ENCODE measurements at regions not wholly inside any gene's neighbourhood (a gene's known extent, or its start where the extent isn't known, plus 50 kb on each side); places are given as distances from the start of the nearest gene placed in this dataset.
"Not testable (repeated sequence)": the region's sequence is repeated elsewhere in the genome, so short reads cannot be mapped to it uniquely, and the experiment has no call there.

DNA sequence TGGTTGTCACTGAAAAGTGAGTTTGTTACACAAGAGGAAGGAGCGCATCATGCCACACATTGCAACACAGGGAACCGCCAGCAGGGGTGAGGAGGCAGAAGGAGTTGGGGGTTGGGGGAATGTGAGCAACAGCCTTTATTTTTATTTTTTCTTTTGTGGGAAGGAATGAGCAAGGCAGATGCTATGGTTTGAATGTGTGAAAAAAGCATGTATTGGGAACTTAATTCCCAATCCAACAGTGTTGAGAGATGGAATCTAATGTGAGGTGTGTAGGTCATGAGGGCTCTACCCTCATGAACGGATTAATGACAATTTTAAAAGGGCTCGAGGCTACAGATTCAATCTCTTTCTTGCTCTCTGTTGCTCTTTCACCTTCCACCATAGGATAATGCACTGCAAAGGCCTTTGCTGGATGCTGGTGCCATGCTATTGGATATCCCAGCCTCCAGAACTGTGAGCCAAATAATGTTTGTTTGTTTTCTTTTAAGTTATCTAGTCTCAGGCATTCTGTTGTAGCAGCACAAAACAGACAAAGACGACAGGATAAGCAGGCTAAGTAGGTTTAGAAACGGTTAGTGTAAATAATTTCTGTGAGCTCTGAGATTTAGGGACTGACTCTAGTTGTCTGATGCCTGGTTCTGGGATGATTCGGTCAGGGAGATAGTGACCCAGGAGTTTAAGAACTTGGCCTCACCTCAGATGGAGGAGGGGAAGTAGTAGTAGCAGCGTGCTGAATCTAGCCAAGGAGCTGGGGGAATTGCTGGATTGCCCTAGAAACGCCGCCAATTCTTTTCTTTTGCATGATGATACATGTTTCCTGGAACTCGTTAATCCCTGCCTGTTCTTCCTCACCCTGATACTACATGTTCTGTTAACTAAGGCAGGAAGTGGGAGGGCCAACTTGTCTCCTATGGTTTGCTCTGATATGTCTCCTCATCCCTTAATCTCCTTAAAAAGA is 156.6 kb upstream of the CTSO start:
- H3K9me3 Mint-ChIP-seq = peaks cover 0 to 6% (median 0%) of the 10 kb centered on the region in 9 donors
- ATAC-seq (no peak), DNase-seq (no peak)
- H3K4me1 Mint-ChIP-seq = no peaks in the 10 kb centered on the region
- peaks cover 0 to 8% (median 0%) of the 10 kb centered on the region in 5 donors for H3K27me3 Mint-ChIP-seq
- H3K36me3 Mint-ChIP-seq = no peaks in the 10 kb centered on the region
- POLR2A ChIA-PET = no interaction called here
- H3K27ac Mint-ChIP-seq = no peak overlapping the region
- no peak overlapping the region for H3K4me3 Mint-ChIP-seq

DNA sequence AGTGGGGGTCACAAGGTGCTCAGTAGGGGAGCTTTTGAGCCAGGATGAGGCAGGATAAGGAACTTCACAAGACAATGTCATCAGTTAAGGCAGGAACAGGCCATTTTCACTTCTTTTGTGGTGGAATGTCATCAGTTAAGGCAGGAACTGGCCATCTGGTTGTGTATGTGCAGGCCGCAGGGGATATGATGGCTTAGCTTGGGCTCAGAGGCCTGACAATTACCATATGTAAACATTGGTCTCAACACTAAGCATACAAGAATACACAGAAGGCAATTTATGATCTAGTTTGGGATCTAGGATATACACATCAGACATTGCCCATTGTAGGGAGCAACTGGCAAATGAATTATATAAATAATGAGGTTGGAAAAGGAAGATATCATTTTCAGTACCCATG is 155.4 kb upstream of the CTSO start:
- ATAC-seq, H3K4me3 Mint-ChIP-seq, DNase-seq, POLR2A ChIA-PET, H3K27me3 Mint-ChIP-seq, H3K4me1 Mint-ChIP-seq, H3K27ac Mint-ChIP-seq, H3K36me3 Mint-ChIP-seq, H3K9me3 Mint-ChIP-seq: not testable (repeated sequence)

- H3K36me3 Mint-ChIP-seq = no peaks in the 10 kb centered on the region
- no peak overlapping the region for H3K27ac Mint-ChIP-seq
- H3K4me1 Mint-ChIP-seq = no peaks in the 10 kb centered on the region
- peaks cover 0 to 8% (median 0%) of the 10 kb centered on the region in 5 donors for H3K27me3 Mint-ChIP-seq
- no peak overlapping the region for H3K4me3 Mint-ChIP-seq
- DNase-seq (no peak), ATAC-seq (no peak)
- POLR2A ChIA-PET = no interaction called here
- H3K9me3 Mint-ChIP-seq = peaks cover 0 to 3% (median 0%) of the 10 kb centered on the region in 9 donors
Measured at GRCh38 chr4:156103311-156103710, 149.6 kb upstream of the CTSO start.

DNA sequence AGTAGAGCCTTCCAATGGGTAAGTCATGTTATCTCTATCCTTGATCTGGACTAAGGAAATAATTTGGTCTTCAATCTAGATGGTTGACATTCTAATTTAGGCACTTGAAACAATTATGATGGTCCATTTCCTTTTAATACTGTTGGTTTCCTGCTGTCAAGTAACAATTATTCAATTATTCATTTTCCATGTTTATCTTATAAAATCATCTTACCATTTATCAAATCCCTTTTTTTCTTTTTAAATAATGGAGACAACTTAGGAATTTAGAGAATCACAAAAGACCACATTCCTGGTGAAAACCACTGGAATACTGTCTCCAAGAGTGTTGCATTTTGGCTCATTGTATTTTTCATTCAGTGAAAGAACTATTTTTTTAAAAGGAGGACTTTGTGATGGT is 148.7 kb upstream of the CTSO start:
- POLR2A ChIA-PET = no interaction called here
- Mint-ChIP-seq H3K36me3 (no peaks in the 10 kb centered on the region), H3K4me3 (no peak overlapping the region), H3K27me3 (no peaks in the 10 kb centered on the region), H3K27ac (no peak overlapping the region), H3K4me1 (no peaks in the 10 kb centered on the region), H3K9me3 (peaks cover 0 to 2% (median 0%) of the 10 kb centered on the region in 9 donors)
- ATAC-seq (no peak), DNase-seq (no peak)

- ATAC-seq = no peak
- POLR2A ChIA-PET = no interaction called here
- H3K27me3 Mint-ChIP-seq = no peaks in the 10 kb centered on the region
- no peaks in the 10 kb centered on the region for H3K36me3 Mint-ChIP-seq
- no peaks in the 10 kb centered on the region for H3K4me1 Mint-ChIP-seq
- no peak overlapping the region for H3K4me3 Mint-ChIP-seq
- DNase-seq = no peak
- no peak overlapping the region for H3K27ac Mint-ChIP-seq
- H3K9me3 Mint-ChIP-seq = no peaks in the 10 kb centered on the region
Measured at GRCh38 chr4:156101571-156101970, 147.9 kb upstream of the CTSO start.

DNA sequence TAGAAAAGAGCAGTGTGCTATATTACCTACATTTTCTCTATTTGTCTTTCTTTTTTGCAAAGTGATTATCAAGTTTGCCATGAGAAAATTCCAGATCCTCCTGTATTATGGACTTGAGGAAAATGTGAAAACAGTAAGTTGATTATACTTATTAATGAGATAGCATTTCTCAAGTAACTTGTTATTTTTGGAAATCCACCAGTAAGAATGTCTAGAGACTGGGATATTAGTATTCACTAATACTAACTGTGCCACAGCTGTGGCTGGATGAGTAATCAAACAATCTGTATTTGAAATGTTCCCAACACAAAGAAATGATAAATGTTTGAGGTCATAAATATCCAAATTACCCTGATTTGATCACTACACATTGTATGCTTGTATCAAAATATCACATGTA is 147.0 kb upstream of the CTSO start:
- Mint-ChIP-seq H3K27me3 (no peaks in the 10 kb centered on the region), H3K9me3 (no peaks in the 10 kb centered on the region), H3K27ac (no peak overlapping the region), H3K36me3 (no peaks in the 10 kb centered on the region), H3K4me3 (no peak overlapping the region), H3K4me1 (no peaks in the 10 kb centered on the region)
- DNase-seq = no peak
- no peak for ATAC-seq
- POLR2A ChIA-PET = no interaction called here

GRCh38 chr4:156098805-156099204 is 145.1 kb upstream of the CTSO start:
- POLR2A ChIA-PET = no interaction called here
- no peak for DNase-seq
- Mint-ChIP-seq H3K4me1 (no peaks in the 10 kb centered on the region), H3K36me3 (no peaks in the 10 kb centered on the region), H3K9me3 (peaks cover 0 to 4% (median 0%) of the 10 kb centered on the region in 9 donors), H3K4me3 (no peak overlapping the region), H3K27me3 (no peaks in the 10 kb centered on the region), H3K27ac (no peak overlapping the region)
- ATAC-seq = no peak

DNA sequence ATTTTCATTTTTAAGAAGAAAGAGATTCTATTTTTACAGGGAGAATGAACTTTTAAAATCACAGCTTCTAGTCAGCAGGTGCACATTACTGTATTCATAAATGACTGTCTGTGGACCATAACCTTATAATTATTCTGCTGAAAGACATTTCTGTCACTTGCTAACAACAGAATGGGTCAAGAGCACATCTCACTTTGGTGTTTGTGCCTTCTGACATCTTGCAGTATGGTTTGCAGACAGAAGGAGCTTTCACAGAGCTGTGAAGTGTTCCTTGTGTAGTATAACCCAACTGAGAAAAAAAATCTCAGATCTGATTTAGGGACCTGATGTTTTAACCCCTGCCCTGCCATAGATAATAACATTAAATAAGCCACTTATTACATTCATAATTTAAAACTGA is 131.4 kb upstream of the CTSO start:
- ATAC-seq (no peak), DNase-seq (no peak)
- Mint-ChIP-seq H3K9me3 (peaks cover 0 to 9% (median 1%) of the 10 kb centered on the region in 9 donors), H3K4me3 (no peak overlapping the region), H3K4me1 (no peaks in the 10 kb centered on the region), H3K36me3 (no peaks in the 10 kb centered on the region), H3K27me3 (peaks cover 0 to 4% (median 2%) of the 10 kb centered on the region in 5 donors), H3K27ac (no peak overlapping the region)
- POLR2A ChIA-PET = no interaction called here

- H3K9me3 Mint-ChIP-seq = peaks cover 0 to 9% (median 0%) of the 10 kb centered on the region in 9 donors
- DNase-seq = no peak
- H3K27me3 Mint-ChIP-seq = peaks cover 0 to 4% (median 2%) of the 10 kb centered on the region in 5 donors
- ATAC-seq = no peak
- H3K4me1 Mint-ChIP-seq = no peaks in the 10 kb centered on the region
- no peak overlapping the region for H3K27ac Mint-ChIP-seq
- POLR2A ChIA-PET = no interaction called here
- H3K4me3 Mint-ChIP-seq = no peak overlapping the region
- H3K36me3 Mint-ChIP-seq = no peaks in the 10 kb centered on the region
Measured at GRCh38 chr4:156084373-156084772, 130.7 kb upstream of the CTSO start.

DNA sequence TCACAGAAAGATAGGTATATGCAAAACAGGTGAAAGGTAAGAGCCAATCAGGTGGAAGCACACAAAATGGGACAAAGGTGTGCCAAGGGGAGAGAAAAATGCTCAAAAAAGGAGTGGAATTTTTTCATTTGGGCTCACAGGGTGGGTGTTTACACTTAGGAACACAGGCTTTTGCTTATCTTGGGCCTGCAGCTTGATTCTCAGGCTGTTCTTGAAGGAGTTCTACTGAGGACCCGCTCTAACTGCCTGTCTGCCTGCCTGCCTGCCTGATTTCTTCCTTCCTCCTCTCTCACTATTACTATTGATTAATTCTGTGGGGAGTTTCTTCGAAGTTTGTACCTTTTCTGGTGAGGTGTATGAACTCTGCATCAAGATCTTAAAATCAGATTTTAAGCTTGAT is 120.3 kb upstream of the CTSO start:
- Mint-ChIP-seq H3K4me3 (no peak overlapping the region), H3K4me1 (no peaks in the 10 kb centered on the region), H3K27me3 (peaks cover 0 to 4% (median 0%) of the 10 kb centered on the region in 5 donors), H3K36me3 (no peaks in the 10 kb centered on the region), H3K9me3 (peaks cover 0 to 11% (median 2%) of the 10 kb centered on the region in 9 donors), H3K27ac (no peak overlapping the region)
- ATAC-seq (no peak), DNase-seq (no peak)
- POLR2A ChIA-PET = no interaction called here

GRCh38 chr4:156060661-156061060 is 107.0 kb upstream of the CTSO start:
- no peak overlapping the region for H3K27ac Mint-ChIP-seq
- POLR2A ChIA-PET = no interaction called here
- H3K27me3 Mint-ChIP-seq = peaks cover 0 to 4% (median 0%) of the 10 kb centered on the region in 5 donors
- no peak for ATAC-seq
- DNase-seq = no peak
- H3K36me3 Mint-ChIP-seq = no peaks in the 10 kb centered on the region
- no peaks in the 10 kb centered on the region for H3K9me3 Mint-ChIP-seq
- no peak overlapping the region for H3K4me3 Mint-ChIP-seq
- no peaks in the 10 kb centered on the region for H3K4me1 Mint-ChIP-seq

- DNase-seq = no peak
- POLR2A ChIA-PET = no interaction called here
- Mint-ChIP-seq H3K4me1 (no peaks in the 10 kb centered on the region), H3K36me3 (no peaks in the 10 kb centered on the region), H3K27ac (no peak overlapping the region), H3K9me3 (peaks cover 0 to 7% (median 0%) of the 10 kb centered on the region in 9 donors), H3K27me3 (peaks cover 0 to 1% (median 0%) of the 10 kb centered on the region in 5 donors), H3K4me3 (no peak overlapping the region)
- no peak for ATAC-seq
Measured at GRCh38 chr4:156053174-156053573, 99.5 kb upstream of the CTSO start.

DNA sequence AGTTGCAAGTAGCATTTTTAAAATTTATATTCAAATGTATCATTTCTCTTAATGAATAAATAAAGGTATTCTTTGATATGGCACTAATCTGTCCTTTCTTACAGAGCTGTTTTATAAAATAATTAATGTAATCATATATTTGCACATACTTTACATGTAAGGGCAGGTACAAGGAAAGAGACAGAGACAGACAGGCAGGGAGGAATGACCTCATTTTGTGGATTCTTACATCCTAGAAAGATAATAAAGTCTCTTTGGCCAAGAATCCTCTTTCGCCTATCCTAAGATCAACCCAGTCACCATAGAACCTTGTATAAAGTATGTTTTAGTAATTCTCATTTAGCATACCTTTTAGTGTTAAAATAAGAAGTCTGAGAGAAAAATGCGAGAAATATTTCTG is 98.5 kb upstream of the CTSO start:
- no peaks in the 10 kb centered on the region for H3K36me3 Mint-ChIP-seq
- H3K9me3 Mint-ChIP-seq = peaks cover 0 to 15% (median 0%) of the 10 kb centered on the region in 9 donors
- no peak overlapping the region for H3K27ac Mint-ChIP-seq
- ATAC-seq (no peak), DNase-seq (no peak)
- POLR2A ChIA-PET = no interaction called here
- H3K27me3 Mint-ChIP-seq = no peaks in the 10 kb centered on the region
- H3K4me3 Mint-ChIP-seq = no peak overlapping the region
- H3K4me1 Mint-ChIP-seq = no peaks in the 10 kb centered on the region

DNA sequence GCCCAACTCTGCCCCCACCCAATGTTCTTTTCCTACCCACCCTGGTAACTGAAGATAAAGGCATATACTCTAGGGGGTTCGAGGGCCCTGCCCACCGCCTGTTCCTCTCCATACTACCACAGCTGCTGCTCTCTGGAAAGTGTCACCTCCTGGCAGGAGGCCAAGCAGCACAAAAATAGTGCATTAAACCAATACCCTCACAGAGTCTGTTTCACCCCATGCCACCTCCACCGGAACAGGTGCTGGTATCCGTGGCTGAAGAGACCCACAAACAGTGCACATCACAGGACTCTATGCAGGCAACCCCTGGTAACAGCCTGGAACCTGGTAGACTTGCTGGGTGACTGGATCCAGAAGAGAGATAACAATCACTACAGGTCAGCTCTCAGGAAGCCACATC is 85.1 kb upstream of the CTSO start:
- POLR2A ChIA-PET = no interaction called here
- ATAC-seq = no peak
- H3K27ac Mint-ChIP-seq = no peak overlapping the region
- H3K36me3 Mint-ChIP-seq = no peaks in the 10 kb centered on the region
- peaks cover 0 to 6% (median 0%) of the 10 kb centered on the region in 9 donors for H3K9me3 Mint-ChIP-seq
- DNase-seq = no peak
- H3K27me3 Mint-ChIP-seq = peaks cover 0 to 19% (median 10%) of the 10 kb centered on the region in 5 donors
- H3K4me3 Mint-ChIP-seq = no peak overlapping the region
- no peaks in the 10 kb centered on the region for H3K4me1 Mint-ChIP-seq
